Lung (tissue), 11 donors: ENCODE measurements at regions not wholly inside any gene's neighbourhood (a gene's known extent, or its start where the extent isn't known, plus 50 kb on each side); places are given as distances from the start of the nearest gene placed in this dataset.

Experiments used
- ATAC-seq: fragments of 200-7000 bp; cut with Tn5 transposase; one replicate; pipeline ENCODE4 v1.9.1; 2020; ENCODE audit warnings: moderate number of reproducible peaks; ENCODE audit not compliant: insufficient read depth, low FRiP score
- DNase-seq, 3 donors: peaks; one replicate each; pipeline ENCODE4 v3.0.0-alpha.2; 2013 to 2017
- H3K27ac ChIP-seq, 2 donors: one replicate each; pipeline ENCODE4 v1.5.1; 2013; ENCODE audit warnings: mild to moderate bottlenecking in 2 of 2, moderate library complexity in 2 of 2, control low read depth in 1 of 2, inconsistent platforms in 1 of 2, low read depth in 1 of 2, low read length in 1 of 2
- H3K27me3 ChIP-seq, 3 donors: one replicate each; pipeline ENCODE4 v1.5.1; 2013; ENCODE audit warnings: low read length in 2 of 3; ENCODE audit not compliant: control insufficient read depth in 3 of 3, insufficient read depth in 3 of 3
- H3K36me3 ChIP-seq, 4 donors: one replicate each; pipeline ENCODE4 v1.5.1; 2013; ENCODE audit warnings: low read length in 4 of 4, mild to moderate bottlenecking in 1 of 4, moderate library complexity in 1 of 4; ENCODE audit not compliant: control insufficient read depth in 4 of 4, insufficient read depth in 4 of 4
- H3K4me1 ChIP-seq, 5 donors: one replicate each; pipeline ENCODE4 v1.5.1; 2013; ENCODE audit warnings: low read length in 5 of 5, mild to moderate bottlenecking in 2 of 5, moderate library complexity in 1 of 5; ENCODE audit not compliant: control insufficient read depth in 5 of 5, insufficient read depth in 5 of 5
- H3K4me3 ChIP-seq: one replicate; pipeline ENCODE4 v1.5.1; 2013; ENCODE audit warnings: mild to moderate bottlenecking, control low read depth, moderate library complexity
- H3K9ac ChIP-seq, 2 donors: one replicate each; pipeline ENCODE4 v1.5.1; 2013; ENCODE audit warnings: low read length in 2 of 2, control low read depth in 1 of 2; ENCODE audit not compliant: insufficient read depth in 1 of 2
- H3K9me3 ChIP-seq, 4 donors: one replicate each; pipeline ENCODE4 v1.5.1; 2013; ENCODE audit warnings: low read length in 3 of 4, mild to moderate bottlenecking in 1 of 4, moderate library complexity in 1 of 4; ENCODE audit not compliant: control insufficient read depth in 4 of 4, insufficient read depth in 3 of 4
- WGBS, 2 donors: extraction: QIAGEN DNeasy Blood & Tissue Kit; methylation state at CpG; one replicate each; pipeline ENCODE4 v1.1.7; 2013; 5-methylcytosine and 5-hydroxymethylcytosine counted together
- TF ChIP-seq, protein P1 (sequence below): IDR thresholded peaks from 2 replicates; pipeline ENCODE4 v1.5.1; 2012; ENCODE audit warnings: mild to moderate bottlenecking; ENCODE audit errors: control extremely low read depth, extremely low read depth
- donor health status: control.
- donor health status: control.
- donor health status: Bipolar disorder and iron deficiency.
- donor health status: healthy.
- donor health status: DM: yes; HTN: yes; CAD: no.

- no peak for ATAC-seq
Observed at GRCh38 chr1:225712391-225712790, 59.5 kb upstream of the ENAH start.

GRCh38 chr1:225713281-225713680, 60.4 kb upstream of the ENAH start:
- no peak for DNase-seq
- WGBS, 2 donors = 94 to 95% methylated on average over 8 of the region's 8 CpGs
- no peak overlapping the region for H3K9ac ChIP-seq

More at GRCh38 chr1:225712391-225712790, 59.5 kb upstream of the ENAH start:
- Histone ChIP-seq H3K27ac (no peak overlapping the region), H3K4me1 (peaks cover 0 to 3% (median 0%) of the 10 kb centered on the region in 5 donors), H3K27me3 (no peaks in the 10 kb centered on the region), H3K4me3 (no peak overlapping the region), H3K36me3 (no peaks in the 10 kb centered on the region), H3K9me3 (no peaks in the 10 kb centered on the region), H3K9ac (no peak overlapping the region)
- peak in 2 of 3 donors; percentile 38 to 43 for DNase-seq
- TF ChIP-seq, protein P1, sequence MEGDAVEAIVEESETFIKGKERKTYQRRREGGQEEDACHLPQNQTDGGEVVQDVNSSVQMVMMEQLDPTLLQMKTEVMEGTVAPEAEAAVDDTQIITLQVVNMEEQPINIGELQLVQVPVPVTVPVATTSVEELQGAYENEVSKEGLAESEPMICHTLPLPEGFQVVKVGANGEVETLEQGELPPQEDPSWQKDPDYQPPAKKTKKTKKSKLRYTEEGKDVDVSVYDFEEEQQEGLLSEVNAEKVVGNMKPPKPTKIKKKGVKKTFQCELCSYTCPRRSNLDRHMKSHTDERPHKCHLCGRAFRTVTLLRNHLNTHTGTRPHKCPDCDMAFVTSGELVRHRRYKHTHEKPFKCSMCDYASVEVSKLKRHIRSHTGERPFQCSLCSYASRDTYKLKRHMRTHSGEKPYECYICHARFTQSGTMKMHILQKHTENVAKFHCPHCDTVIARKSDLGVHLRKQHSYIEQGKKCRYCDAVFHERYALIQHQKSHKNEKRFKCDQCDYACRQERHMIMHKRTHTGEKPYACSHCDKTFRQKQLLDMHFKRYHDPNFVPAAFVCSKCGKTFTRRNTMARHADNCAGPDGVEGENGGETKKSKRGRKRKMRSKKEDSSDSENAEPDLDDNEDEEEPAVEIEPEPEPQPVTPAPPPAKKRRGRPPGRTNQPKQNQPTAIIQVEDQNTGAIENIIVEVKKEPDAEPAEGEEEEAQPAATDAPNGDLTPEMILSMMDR = no peak
- WGBS, 2 donors = 32 to 63% methylated on average over 4 of the region's 4 CpGs

GRCh38 chr1:225720937-225721336, 56.7 kb upstream of the SRP9 start:
- Histone ChIP-seq H3K36me3 (no peaks in the 10 kb centered on the region), H3K4me1 (peaks cover 0 to 11% (median 4%) of the 10 kb centered on the region in 5 donors), H3K27me3 (no peaks in the 10 kb centered on the region), H3K9me3 (no peaks in the 10 kb centered on the region), H3K27ac (no peak overlapping the region), H3K4me3 (no peak overlapping the region), H3K9ac (no peak overlapping the region)
- ATAC-seq (no peak), DNase-seq (no peak)
- WGBS, 2 donors = 89 to 98% methylated on average over 4 of the region's 4 CpGs
- TF ChIP-seq, protein P1 = no peak

More at GRCh38 chr1:225713281-225713680, 60.4 kb upstream of the ENAH start:
- ATAC-seq = no peak
- no peak overlapping the region for H3K27ac ChIP-seq
- peaks cover 0 to 3% (median 0%) of the 10 kb centered on the region in 5 donors for H3K4me1 ChIP-seq
- no peak overlapping the region for H3K4me3 ChIP-seq
- H3K9me3 ChIP-seq = no peaks in the 10 kb centered on the region
- TF ChIP-seq, protein P1 = no peak
- no peaks in the 10 kb centered on the region for H3K27me3 ChIP-seq
- H3K36me3 ChIP-seq = no peaks in the 10 kb centered on the region

DNA sequence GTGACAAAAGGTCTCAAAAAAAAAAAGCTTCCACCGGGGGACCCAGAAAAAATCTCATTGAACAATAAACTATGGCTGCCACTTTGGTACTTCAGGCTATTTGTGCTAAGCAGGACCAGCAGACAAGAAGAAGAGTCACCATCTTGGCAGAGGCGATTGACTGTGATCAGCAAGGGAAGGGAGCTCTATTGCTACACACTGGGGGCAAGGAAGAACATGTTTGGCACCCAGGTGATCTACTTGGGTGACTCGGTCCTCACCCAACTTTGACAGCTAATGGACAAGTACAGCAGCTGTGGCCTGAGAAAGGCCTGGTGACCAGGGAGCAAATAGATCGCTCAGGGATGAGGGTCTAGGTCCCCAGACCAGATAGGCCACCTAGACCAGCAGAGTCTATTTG, 53.4 kb upstream of the SRP9 start:
- no peaks in the 10 kb centered on the region for H3K27me3 ChIP-seq
- TF ChIP-seq, protein P1 = no peak
- 93 to 98% methylated on average over 4 of the region's 4 CpGs for WGBS, 2 donors
- H3K4me1 ChIP-seq = peaks cover 0 to 11% (median 4%) of the 10 kb centered on the region in 5 donors
- H3K9me3 ChIP-seq = no peaks in the 10 kb centered on the region
- DNase-seq (no peak), ATAC-seq (no peak)
- H3K4me3 ChIP-seq = no peak overlapping the region
- no peaks in the 10 kb centered on the region for H3K36me3 ChIP-seq
- H3K27ac ChIP-seq = no peak overlapping the region
- H3K9ac ChIP-seq = no peak overlapping the region
